Mesothelial cell of epicardium (in vitro differentiated cells): ENCODE measurements at regions not wholly inside any gene's neighbourhood (a gene's known extent, or its start where the extent isn't known, plus 50 kb on each side); places are given as distances from the start of the nearest gene placed in this dataset.

Experiments
- DNase-seq, 2 experiments: peaks; one replicate each; pipeline ENCODE4 v3.0.0; 2021; ENCODE audit warnings: low spot score in 2 of 2; ENCODE audit not compliant: unreplicated experiment in 2 of 2
- H3K27ac Mint-ChIP-seq: 2 replicates; pipeline ENCODE4 v1.8.0; 2021; ENCODE audit warnings: mixed read lengths
- H3K27me3 Mint-ChIP-seq: 2 replicates; pipeline ENCODE4 v1.8.0; 2021; ENCODE audit warnings: low read depth, mixed read lengths
- H3K36me3 Mint-ChIP-seq: 2 replicates; pipeline ENCODE4 v1.8.0; 2021; ENCODE audit warnings: mixed read lengths
- H3K4me1 Mint-ChIP-seq: 2 replicates; pipeline ENCODE4 v1.8.0; 2021; ENCODE audit warnings: mixed read lengths
- H3K4me3 Mint-ChIP-seq: 2 replicates; pipeline ENCODE4 v1.8.0; 2021; ENCODE audit warnings: mild to moderate bottlenecking, moderate library complexity, mixed read lengths
- H3K9me3 Mint-ChIP-seq: 2 replicates; pipeline ENCODE4 v1.8.0; 2021; ENCODE audit warnings: mixed read lengths
- CTCF ChIP-seq: fragments of 200-600 bp; sonication (generic); IDR thresholded peaks from one replicate; pipeline ENCODE4 v1.5.0; 2021; ENCODE audit warnings: antibody characterized with exemption; ENCODE audit not compliant: unreplicated experiment

GRCh38 chr14:101064718-101065117, 161.2 kb upstream of the RTL1 start:
- TF ChIP-seq CTCF, result no peak
- Mint-ChIP-seq H3K9me3 (peaks cover 5% of the 10 kb centered on the region), H3K4me3 (no peak overlapping the region), H3K27ac (no peak overlapping the region), H3K4me1 (no peaks in the 10 kb centered on the region), H3K36me3 (no peaks in the 10 kb centered on the region), H3K27me3 (peaks cover 15% of the 10 kb centered on the region)
- DNase-seq, result peak in 1 of 2 experiments; percentile 0

GRCh38 chr14:101065246-101065645, 161.7 kb upstream of the RTL1 start:
- Mint-ChIP-seq H3K4me1 (no peaks in the 10 kb centered on the region), H3K27ac (no peak overlapping the region), H3K9me3 (peaks cover 5% of the 10 kb centered on the region), H3K27me3 (peaks cover 15% of the 10 kb centered on the region), H3K4me3 (no peak overlapping the region), H3K36me3 (no peaks in the 10 kb centered on the region)
- peak in 1 of 2 experiments; percentile 0 for DNase-seq
- TF ChIP-seq CTCF, result no peak

- H3K4me1 Mint-ChIP-seq, result no peaks in the 10 kb centered on the region
- no peak for TF ChIP-seq CTCF
- peak in 1 of 2 experiments; percentile 14 for DNase-seq
- no peaks in the 10 kb centered on the region for H3K36me3 Mint-ChIP-seq
- no peak overlapping the region for H3K4me3 Mint-ChIP-seq
- H3K9me3 Mint-ChIP-seq, result peaks cover 3% of the 10 kb centered on the region
- H3K27ac Mint-ChIP-seq, result no peak overlapping the region
- peaks cover 12% of the 10 kb centered on the region for H3K27me3 Mint-ChIP-seq
These were observed 162.5 kb upstream of the RTL1 start for GRCh38 chr14:101065696-101066694.

- Mint-ChIP-seq H3K27me3 (peaks cover 9% of the 10 kb centered on the region), H3K9me3 (no peaks in the 10 kb centered on the region)
- DNase-seq, result peak in 1 of 2 experiments; percentile 11
These were observed 163.4 kb upstream of the RTL1 start for GRCh38 chr14:101066826-101067510.

More at GRCh38 chr14:101066826-101067510, 163.4 kb upstream of the RTL1 start:
- no peak overlapping the region for H3K4me3 Mint-ChIP-seq
- TF ChIP-seq CTCF, result no peak
- no peak overlapping the region for H3K27ac Mint-ChIP-seq
- H3K4me1 Mint-ChIP-seq, result peaks cover 4% of the 10 kb centered on the region
- H3K36me3 Mint-ChIP-seq, result no peaks in the 10 kb centered on the region
